ENCODE measurements at regions not wholly inside any gene's neighbourhood (a gene's known extent, or its start where the extent isn't known, plus 50 kb on each side); places are given as distances from the start of the nearest gene placed in this dataset.

DNA sequence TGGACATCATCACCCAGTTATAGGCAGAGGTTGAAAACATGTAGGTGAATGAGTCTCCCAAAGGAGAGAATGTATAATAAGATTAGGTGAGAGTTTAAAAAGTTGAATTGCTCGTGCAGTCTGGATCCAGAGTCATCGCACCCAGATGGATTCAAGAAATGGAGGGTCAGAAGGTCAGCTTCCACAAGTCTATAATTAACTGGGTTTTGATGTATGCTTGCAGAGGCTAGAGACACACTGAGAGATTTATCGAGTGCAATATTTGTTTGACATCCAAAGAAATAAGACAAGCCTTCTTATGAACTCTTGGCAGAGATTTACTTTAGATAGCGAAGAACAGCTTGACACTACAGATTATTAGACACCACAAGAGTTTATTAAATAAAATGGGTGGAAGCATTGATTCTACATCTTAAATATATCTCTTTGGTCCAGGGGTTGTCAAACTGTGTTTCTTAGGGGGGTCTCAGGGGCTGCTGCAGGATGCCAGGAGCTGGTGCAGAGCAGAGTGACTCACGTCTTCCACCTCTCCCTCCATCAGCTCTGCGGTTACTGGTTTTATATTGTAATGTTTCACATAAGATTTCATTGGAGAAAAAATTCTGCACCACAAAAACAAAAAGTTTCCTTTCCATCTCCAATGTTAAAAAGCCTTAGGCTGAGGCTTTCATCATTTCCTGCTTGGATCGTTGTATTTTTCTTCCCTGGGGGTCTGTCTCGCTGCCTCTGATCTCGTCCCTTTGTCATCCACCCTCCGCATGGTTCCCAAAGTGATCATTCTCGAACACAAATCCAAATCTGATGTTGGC is 176.2 kb upstream of the AHI1 start:
- Histone ChIP-seq H3K9ac (ENCODE audit: low read depth, low read length) (no peak overlapping the region), H4K20me1 (ENCODE audit: insufficient read depth, low read length) (no peaks in the 10 kb centered on the region), H2AFZ (ENCODE audit: low read depth, low read length) (no peak overlapping the region), H3K4me1 (ENCODE audit: insufficient read depth, low read length) (no peaks in the 10 kb centered on the region), H3K9me3 (ENCODE audit: insufficient read depth, low read length, severe bottlenecking) (no peaks in the 10 kb centered on the region), H3K27ac (ENCODE audit: low read length) (no peak overlapping the region), H3K4me2 (ENCODE audit: insufficient read depth, low read length) (no peak overlapping the region), H3K36me3 (ENCODE audit: insufficient read depth, low read length) (no peaks in the 10 kb centered on the region), H3K4me3 (ENCODE audit: low read depth in 1 of 2, low read length in 2 of 2) (no peak overlapping the region), H3K27me3 (ENCODE audit: insufficient read depth, low read length, poor library complexity) (peaks cover 3% of the 10 kb centered on the region), H3K79me2 (ENCODE audit: insufficient read depth, low read length) (no peaks in the 10 kb centered on the region)
- no peak for DNase-seq
- ATAC-seq (ENCODE audit: insufficient read depth, low read depth): no peak
- TF ChIP-seq, protein P1, sequence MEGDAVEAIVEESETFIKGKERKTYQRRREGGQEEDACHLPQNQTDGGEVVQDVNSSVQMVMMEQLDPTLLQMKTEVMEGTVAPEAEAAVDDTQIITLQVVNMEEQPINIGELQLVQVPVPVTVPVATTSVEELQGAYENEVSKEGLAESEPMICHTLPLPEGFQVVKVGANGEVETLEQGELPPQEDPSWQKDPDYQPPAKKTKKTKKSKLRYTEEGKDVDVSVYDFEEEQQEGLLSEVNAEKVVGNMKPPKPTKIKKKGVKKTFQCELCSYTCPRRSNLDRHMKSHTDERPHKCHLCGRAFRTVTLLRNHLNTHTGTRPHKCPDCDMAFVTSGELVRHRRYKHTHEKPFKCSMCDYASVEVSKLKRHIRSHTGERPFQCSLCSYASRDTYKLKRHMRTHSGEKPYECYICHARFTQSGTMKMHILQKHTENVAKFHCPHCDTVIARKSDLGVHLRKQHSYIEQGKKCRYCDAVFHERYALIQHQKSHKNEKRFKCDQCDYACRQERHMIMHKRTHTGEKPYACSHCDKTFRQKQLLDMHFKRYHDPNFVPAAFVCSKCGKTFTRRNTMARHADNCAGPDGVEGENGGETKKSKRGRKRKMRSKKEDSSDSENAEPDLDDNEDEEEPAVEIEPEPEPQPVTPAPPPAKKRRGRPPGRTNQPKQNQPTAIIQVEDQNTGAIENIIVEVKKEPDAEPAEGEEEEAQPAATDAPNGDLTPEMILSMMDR (IDR thresholded peaks at IDR 0.05; ENCODE audit: borderline replicate concordance, extremely low read depth, low read length, poor library complexity, severe bottlenecking): no peak
- no peak for TF ChIP-seq EZH2 (IDR thresholded peaks at IDR 0.05; ENCODE audit: borderline replicate concordance, low read depth, low read length, severe bottlenecking)

DNA sequence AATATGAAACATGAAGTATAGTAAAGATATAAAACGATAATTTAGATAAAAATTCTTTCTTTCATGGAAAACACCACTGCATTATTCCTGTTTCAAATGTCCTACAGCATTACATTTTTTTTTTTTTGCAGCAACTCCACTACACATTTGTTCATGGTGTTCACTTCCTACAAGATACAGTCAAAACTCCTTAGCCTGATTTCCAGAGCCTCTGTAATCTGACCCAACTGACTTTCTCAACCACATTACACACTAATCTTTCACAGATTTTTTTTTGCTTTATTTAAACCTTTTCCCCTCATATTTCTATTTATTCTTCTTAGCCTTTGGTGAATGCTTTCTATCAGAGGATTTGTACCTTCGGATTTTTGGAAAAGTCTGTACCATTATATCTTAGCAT is 176.5 kb upstream of the PDE7B start:
- Histone ChIP-seq H4K20me1 (ENCODE audit: insufficient read depth, low read length) (no peaks in the 10 kb centered on the region), H2AFZ (ENCODE audit: low read depth, low read length) (no peak overlapping the region), H3K9ac (ENCODE audit: low read depth, low read length) (no peak overlapping the region), H3K9me3 (ENCODE audit: insufficient read depth, low read length, severe bottlenecking) (no peaks in the 10 kb centered on the region), H3K79me2 (ENCODE audit: insufficient read depth, low read length) (no peaks in the 10 kb centered on the region), H3K36me3 (ENCODE audit: insufficient read depth, low read length) (no peaks in the 10 kb centered on the region), H3K4me1 (ENCODE audit: insufficient read depth, low read length) (no peaks in the 10 kb centered on the region), H3K27ac (ENCODE audit: low read length) (no peak overlapping the region), H3K27me3 (ENCODE audit: insufficient read depth, low read length, poor library complexity) (peaks cover 3% of the 10 kb centered on the region), H3K4me2 (ENCODE audit: insufficient read depth, low read length) (no peak overlapping the region), H3K4me3 (ENCODE audit: low read depth in 1 of 2, low read length in 2 of 2) (no peak overlapping the region)
- TF ChIP-seq, protein P1 (IDR thresholded peaks at IDR 0.05; ENCODE audit: borderline replicate concordance, extremely low read depth, low read length, poor library complexity, severe bottlenecking): no peak
- no peak for TF ChIP-seq EZH2 (IDR thresholded peaks at IDR 0.05; ENCODE audit: borderline replicate concordance, low read depth, low read length, severe bottlenecking)
- no peak for ATAC-seq (ENCODE audit: insufficient read depth, low read depth)
- DNase-seq: no peak

DNA sequence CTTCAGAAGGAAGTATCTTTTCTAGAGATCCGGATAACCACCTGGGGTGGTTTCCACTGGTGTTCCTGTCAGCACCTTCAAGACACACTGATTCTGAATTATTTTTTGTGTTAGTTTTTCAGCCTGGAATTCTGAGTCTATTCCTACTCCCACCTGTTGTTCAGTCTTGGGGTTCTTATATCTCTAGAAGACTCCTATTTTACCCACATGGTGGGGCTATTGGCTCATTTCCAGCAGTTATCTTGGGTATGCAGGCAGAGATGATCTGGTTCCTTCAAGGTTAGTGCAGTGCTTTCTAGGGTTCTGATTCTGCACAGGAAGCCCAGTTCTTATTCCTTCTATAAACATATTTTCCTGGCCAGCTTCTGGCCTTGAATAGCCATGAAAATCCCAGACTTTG is 175.6 kb upstream of the PDE7B start:
- Histone ChIP-seq H3K79me2 (ENCODE audit: insufficient read depth, low read length) (no peaks in the 10 kb centered on the region), H3K27ac (ENCODE audit: low read length) (no peak overlapping the region), H3K36me3 (ENCODE audit: insufficient read depth, low read length) (no peaks in the 10 kb centered on the region), H3K9me3 (ENCODE audit: insufficient read depth, low read length, severe bottlenecking) (no peaks in the 10 kb centered on the region), H3K4me3 (ENCODE audit: low read depth in 1 of 2, low read length in 2 of 2) (no peak overlapping the region), H3K9ac (ENCODE audit: low read depth, low read length) (no peak overlapping the region), H3K4me2 (ENCODE audit: insufficient read depth, low read length) (no peak overlapping the region), H2AFZ (ENCODE audit: low read depth, low read length) (no peak overlapping the region), H3K4me1 (ENCODE audit: insufficient read depth, low read length) (no peaks in the 10 kb centered on the region), H3K27me3 (ENCODE audit: insufficient read depth, low read length, poor library complexity) (peaks cover 3% of the 10 kb centered on the region), H4K20me1 (ENCODE audit: insufficient read depth, low read length) (no peaks in the 10 kb centered on the region)
- ATAC-seq (ENCODE audit: insufficient read depth, low read depth): peak; percentile 56; the same call in 1 of the 3 replicates
- no peak for TF ChIP-seq EZH2 (IDR thresholded peaks at IDR 0.05; ENCODE audit: borderline replicate concordance, low read depth, low read length, severe bottlenecking)
- TF ChIP-seq, protein P1 (IDR thresholded peaks at IDR 0.05; ENCODE audit: borderline replicate concordance, extremely low read depth, low read length, poor library complexity, severe bottlenecking): peak; percentile 58
- peak; percentile 8 for DNase-seq
